H1 (cell line): ENCODE measurements at regions not wholly inside any gene's neighbourhood (a gene's known extent, or its start where the extent isn't known, plus 50 kb on each side); places are given as distances from the start of the nearest gene placed in this dataset.

Experiments used
- CTCF ChIA-PET: fragments of 300-600 bp; sonication (Branson Sonifier 250); formaldehyde crosslinking; loops from one replicate; lab custom pipeline; 2021; ENCODE audit not compliant: partially characterized antibody; lab: Charles Lee
- POLR2A ChIA-PET: fragments of 300-600 bp; sonication (Branson Sonifier 250); formaldehyde crosslinking; loops from one replicate; lab custom pipeline; 2021; ENCODE audit warnings: inconsistent platforms; ENCODE audit not compliant: partially characterized antibody; lab: Charles Lee
- DNase-seq, 2 experiments: peaks; one replicate each; pipeline versions ENCODE4 v3.0.0 to v3.0.0-alpha.2; 2010 to 2022; ENCODE audit warnings: low spot score in 2 of 2, low read depth in 1 of 2, mixed read lengths in 1 of 2
- FAIRE-seq: peaks from 2 replicates; lab custom pipeline; 2011; peaks lifted over from hg19 to GRCh38; lab: Jason Lieb, UNC
- H2AFZ ChIP-seq: 2 replicates; pipeline ENCODE4 v1.8.1; 2012; ENCODE audit warnings: low read length, inconsistent platforms
- H2AK5ac ChIP-seq: 2 replicates; pipeline ENCODE4 v1.6.1; 2013; ENCODE audit warnings: low read depth, low read length
- H2BK120ac ChIP-seq: replicated peaks from 2 replicates; pipeline ENCODE3; 2013; ENCODE audit warnings: low read depth, low read length, inconsistent platforms
- H2BK12ac ChIP-seq: 2 replicates; pipeline ENCODE4 v1.6.1; 2013; ENCODE audit warnings: low read depth, low read length
- H2BK15ac ChIP-seq: 2 replicates; pipeline ENCODE4 v1.6.1; 2013; ENCODE audit warnings: low read length
- H2BK20ac ChIP-seq: 2 replicates; pipeline ENCODE4 v1.6.1; 2013; ENCODE audit warnings: low read length
- H2BK5ac ChIP-seq: 2 replicates; pipeline ENCODE4 v1.6.1; 2013; ENCODE audit warnings: low read depth, low read length
- H3K14ac ChIP-seq: 2 replicates; pipeline ENCODE4 v1.6.1; 2013; ENCODE audit warnings: inconsistent platforms; ENCODE audit not compliant: insufficient read length
- H3K18ac ChIP-seq: 2 replicates; pipeline ENCODE4 v1.6.1; 2013; ENCODE audit warnings: low read length; ENCODE audit errors: extremely low read depth
- H3K23ac ChIP-seq: 2 replicates; pipeline ENCODE4 v1.6.1; 2013; ENCODE audit warnings: inconsistent platforms; ENCODE audit not compliant: insufficient read length
- H3K23me2 ChIP-seq: 2 replicates; pipeline ENCODE4 v1.6.1; 2013; ENCODE audit warnings: low read depth, low read length
- H3K27ac ChIP-seq: 2 replicates; pipeline ENCODE4 v1.6.1; 2011; ENCODE audit warnings: low read depth, low read length, inconsistent platforms
- H3K27me3 ChIP-seq, 4 experiments: replicated peaks in 1 of 4; 1 replicate in 1 of 4; 2 replicates in 3 of 4; pipeline versions ENCODE4 v1.6.1 to v1.8.1; 2011 to 2013; ENCODE audit warnings: low read length in 3 of 4, mild to moderate bottlenecking in 3 of 4, inconsistent platforms in 2 of 4, mixed read lengths in 2 of 4, moderate library complexity in 1 of 4; ENCODE audit not compliant: control insufficient read depth in 3 of 4, insufficient read depth in 3 of 4; ENCODE audit errors: extremely low read depth in 1 of 4
- H3K36me3 ChIP-seq, 4 experiments: 2 replicates each; pipeline versions ENCODE4 v1.6.1 to v1.8.1; 2011 to 2013; ENCODE audit warnings: mild to moderate bottlenecking in 4 of 4, low read length in 3 of 4, moderate library complexity in 2 of 4, control low read depth in 1 of 4, inconsistent platforms in 1 of 4; ENCODE audit not compliant: insufficient read depth in 4 of 4, control insufficient read depth in 2 of 4
- H3K4ac ChIP-seq: replicated peaks from 2 replicates; pipeline ENCODE3; 2013; ENCODE audit warnings: low read length, low read depth, mixed read lengths, inconsistent platforms; ENCODE audit not compliant: insufficient read length
- H3K4me1 ChIP-seq, 4 experiments: replicated peaks in 1 of 4; 1 replicate in 1 of 4; 2 replicates in 3 of 4; pipeline versions ENCODE4 v1.6.1 to v1.8.1; 2011 to 2013; ENCODE audit warnings: low read length in 3 of 4, inconsistent platforms in 2 of 4, mixed read lengths in 1 of 4; ENCODE audit not compliant: insufficient read depth in 4 of 4, control insufficient read depth in 3 of 4
- H3K4me2 ChIP-seq, 2 experiments: 2 replicates each; pipeline versions ENCODE4 v1.6.1 to v1.8.1; 2011 to 2013; ENCODE audit warnings: low read depth in 2 of 2, low read length in 2 of 2, control low read depth in 1 of 2, inconsistent platforms in 1 of 2, mild to moderate bottlenecking in 1 of 2; ENCODE audit not compliant: insufficient read depth in 1 of 2
- H3K4me3 ChIP-seq, 4 experiments: fragments of 200-600, 300-600 bp in 1 of 4; sonication (generic), shearing (Covaris generic), sonication (Bioruptor Twin) in 1 of 4; 2 replicates each; pipeline versions ENCODE4 v1.5.1 to v1.8.1; 2011 to 2016; ENCODE audit warnings: low read length in 4 of 4, low read depth in 3 of 4, control low read depth in 2 of 4, inconsistent platforms in 2 of 4, mild to moderate bottlenecking in 2 of 4, mixed read lengths in 1 of 4, moderate library complexity in 1 of 4; ENCODE audit not compliant: insufficient read depth in 2 of 4; ENCODE audit errors: extremely low read depth in 1 of 4
- H3K56ac ChIP-seq: replicated peaks from 2 replicates; pipeline ENCODE3; 2013; ENCODE audit warnings: low read depth, mild to moderate bottlenecking, mixed read lengths, low read length, inconsistent platforms; ENCODE audit not compliant: insufficient read length
- H3K79me1 ChIP-seq: 2 replicates; pipeline ENCODE4 v1.6.1; 2013; ENCODE audit warnings: low read depth, low read length, control low read depth
- H3K79me2 ChIP-seq, 2 experiments: 2 replicates each; pipeline versions ENCODE4 v1.6.1 to v1.8.1; 2012 to 2013; ENCODE audit warnings: low read length in 2 of 2, mild to moderate bottlenecking in 2 of 2, inconsistent platforms in 1 of 2; ENCODE audit not compliant: insufficient read depth in 2 of 2, control insufficient read depth in 1 of 2
- H3K9ac ChIP-seq, 4 experiments: replicated peaks in 1 of 4; 1 replicate in 1 of 4; 2 replicates in 3 of 4; pipeline versions ENCODE4 v1.6.1 to v1.8.1; 2011 to 2013; ENCODE audit warnings: low read depth in 3 of 4, low read length in 3 of 4, control low read depth in 2 of 4, mild to moderate bottlenecking in 2 of 4, moderate library complexity in 2 of 4, inconsistent platforms in 1 of 4; ENCODE audit errors: extremely low read depth in 1 of 4
- H3K9me3 ChIP-seq, 2 experiments: 2 replicates each; pipeline versions ENCODE4 v1.6.1 to v1.8.1; 2012 to 2013; ENCODE audit warnings: mild to moderate bottlenecking in 2 of 2, moderate library complexity in 2 of 2, control low read depth in 1 of 2, inconsistent platforms in 1 of 2, low read depth in 1 of 2, low read length in 1 of 2, mixed read lengths in 1 of 2; ENCODE audit not compliant: insufficient read depth in 2 of 2
- H4K20me1 ChIP-seq, 2 experiments: replicated peaks in 1 of 2; 2 replicates each; pipeline versions ENCODE3 to v1.8.1; 2011 to 2013; ENCODE audit warnings: inconsistent platforms in 2 of 2, low read length in 2 of 2, mild to moderate bottlenecking in 1 of 2; ENCODE audit not compliant: insufficient read depth in 2 of 2, control insufficient read depth in 1 of 2
- H4K5ac ChIP-seq: 2 replicates; pipeline ENCODE4 v1.6.1; 2013; ENCODE audit warnings: low read length, low read depth, mixed read lengths, inconsistent platforms; ENCODE audit not compliant: insufficient read length
- H4K8ac ChIP-seq: 2 replicates; pipeline ENCODE4 v1.8.0; 2013; ENCODE audit warnings: mild to moderate bottlenecking, moderate library complexity, low read length, inconsistent platforms; ENCODE audit not compliant: insufficient read depth; ENCODE audit errors: extremely low read depth
- H4K91ac ChIP-seq: replicated peaks from 2 replicates; pipeline ENCODE3; 2013; ENCODE audit warnings: low read length, mixed read lengths, inconsistent platforms; ENCODE audit not compliant: insufficient read length
- WGBS, 2 experiments: shearing (Covaris generic) in 1 of 2; methylation state at CpG; one replicate each; pipeline versions ENCODE4 v1.1.6 to v1.1.7; 2013 to 2015; ENCODE audit warnings: low lambda C conversion rate in 2 of 2, mixed read lengths in 2 of 2, inconsistent platforms in 1 of 2, low coverage in 1 of 2, missing lambda C conversion rate in 1 of 2; ENCODE audit not compliant: insufficient replicate concordance in 2 of 2, insufficient coverage in 1 of 2, insufficient read length in 1 of 2; ENCODE audit errors: extremely low coverage in 1 of 2, missing lambda C conversion rate in 1 of 2; 5-methylcytosine and 5-hydroxymethylcytosine counted together
- TF ChIP-seq, protein P1 (sequence below): IDR thresholded peaks from 2 replicates; pipeline ENCODE4 v1.6.1; 2011; ENCODE audit warnings: low read depth, mild to moderate bottlenecking, low read length; ENCODE audit not compliant: insufficient read depth

DNA sequence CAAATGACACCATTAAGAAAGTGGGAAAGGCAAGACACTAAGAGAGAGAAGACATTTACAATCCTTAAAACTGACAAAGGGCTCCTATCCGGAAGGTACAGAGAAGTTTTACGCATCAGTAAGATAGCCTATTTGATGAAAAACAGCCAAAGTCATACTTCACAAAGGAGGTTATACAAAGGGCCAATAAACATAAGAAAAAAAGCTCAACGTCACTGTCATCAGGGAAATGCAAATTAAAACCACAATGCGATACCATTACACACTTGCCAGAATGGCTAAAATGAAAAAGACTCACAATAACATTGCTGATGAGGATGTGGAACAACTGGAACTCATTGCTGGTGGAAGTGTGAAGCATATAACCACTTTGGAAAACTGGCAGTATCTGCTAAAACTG is 168.6 kb upstream of the FAR2 start:
- WGBS, 2 experiments = 74% methylated on average over 4 of the region's 4 CpGs; no CpG with 5 or more reads in 1 of the 2 experiments
- Histone ChIP-seq H3K56ac (no peak overlapping the region), H3K4me2 (no peak overlapping the region), H3K4me1 (0 out of 7 replicates have a peak, but pooled peaks cover 0 to 3% (median 0%) of the 10 kb centered on the region in 4 experiments), H4K5ac (no peak overlapping the region), H3K23me2 (no peaks in the 10 kb centered on the region), H2AFZ (0 out of 2 replicates have a peak overlapping the region, but pooled peaks have one; percentile 10), H3K79me1 (no peaks in the 10 kb centered on the region), H2BK5ac (no peak overlapping the region), H3K4me3 (no peak overlapping the region), H2BK12ac (no peak overlapping the region), H3K9me3 (no peaks in the 10 kb centered on the region), H3K4ac (no peak overlapping the region), H2AK5ac (no peak overlapping the region), H3K27me3 (no peaks in the 10 kb centered on the region), H3K14ac (no peak overlapping the region), H4K20me1 (no peaks in the 10 kb centered on the region), H3K9ac (no peak overlapping the region), H3K27ac (no peak overlapping the region), H4K91ac (no peak overlapping the region), H3K36me3 (no peaks in the 10 kb centered on the region), H3K23ac (no peak overlapping the region), H2BK120ac (no peak overlapping the region), H4K8ac (no peak overlapping the region), H2BK15ac (no peak overlapping the region), H3K79me2 (no peaks in the 10 kb centered on the region), H3K18ac (no peak overlapping the region), H2BK20ac (no peak overlapping the region)
- POLR2A ChIA-PET = no interaction called here
- TF ChIP-seq, protein P1, sequence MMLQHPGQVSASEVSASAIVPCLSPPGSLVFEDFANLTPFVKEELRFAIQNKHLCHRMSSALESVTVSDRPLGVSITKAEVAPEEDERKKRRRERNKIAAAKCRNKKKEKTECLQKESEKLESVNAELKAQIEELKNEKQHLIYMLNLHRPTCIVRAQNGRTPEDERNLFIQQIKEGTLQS = no peak
- CTCF ChIA-PET = interaction anchor here (0.7 to 0.8 kb wide), 2 partner anchors 9 to 942 kb away, joined by 3 read pairs; no protein-coding TSS in a partner anchor
- no peak for FAIRE-seq
- DNase-seq = no peak
